AML-193 (cell line): ENCODE measurements at regions not wholly inside any gene's neighbourhood (a gene's known extent, or its start where the extent isn't known, plus 50 kb on each side); places are given as distances from the start of the nearest gene placed in this dataset.
"Not testable (repeated sequence)": the region's sequence is repeated elsewhere in the genome, so short reads cannot be mapped to it uniquely, and the experiment has no call there.

Experiments
- DNase-seq, 2 experiments: peaks; one replicate each; lab custom pipeline; 2025; lab: John Stamatoyannopoulos, UW

DNA sequence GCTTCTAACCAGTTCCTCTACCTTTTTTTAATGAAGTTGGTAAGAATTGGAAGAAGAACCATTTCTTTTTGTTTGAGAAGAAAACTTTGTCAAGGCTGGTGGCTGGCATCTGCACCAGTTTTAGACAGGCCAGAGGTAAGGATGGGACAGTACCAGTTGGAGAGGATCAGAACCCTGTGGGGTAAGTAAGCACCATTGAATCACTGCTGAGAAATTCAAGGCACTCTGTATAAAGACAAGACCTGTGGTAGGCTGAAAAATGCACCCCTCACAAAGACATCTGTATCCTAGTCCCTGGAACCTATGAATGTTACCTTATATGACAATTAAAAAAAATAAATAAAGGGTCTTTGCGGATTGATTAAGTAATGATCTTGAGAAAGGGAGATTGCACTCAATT, 166.7 kb upstream of the NRP1 start:
- DNase-seq = no peak

DNA sequence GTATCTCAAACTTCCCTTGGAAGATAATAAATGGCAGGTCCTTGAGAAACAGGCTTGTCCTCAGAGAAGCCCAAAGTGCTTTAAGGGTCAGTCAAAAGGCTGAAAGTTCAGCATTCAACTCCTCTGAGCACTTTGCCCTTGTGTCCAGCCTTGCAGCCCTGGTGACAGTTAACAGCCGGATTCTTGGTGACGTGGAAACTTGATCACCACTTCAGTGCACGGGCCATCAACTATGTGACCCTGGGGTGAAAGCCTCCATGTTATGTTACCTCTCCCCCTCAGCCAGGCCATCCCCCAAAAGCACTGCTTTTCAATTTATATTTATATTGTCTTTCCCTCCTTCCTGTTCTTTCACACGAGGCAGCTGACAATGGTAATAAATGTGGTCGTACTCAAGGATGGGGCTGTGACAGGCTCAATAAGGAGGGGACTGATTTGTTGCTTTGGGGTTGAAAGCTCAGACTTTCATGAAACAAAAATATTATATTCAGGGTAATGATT, 164.0 kb upstream of the NRP1 start:
- DNase-seq = no peak

DNA sequence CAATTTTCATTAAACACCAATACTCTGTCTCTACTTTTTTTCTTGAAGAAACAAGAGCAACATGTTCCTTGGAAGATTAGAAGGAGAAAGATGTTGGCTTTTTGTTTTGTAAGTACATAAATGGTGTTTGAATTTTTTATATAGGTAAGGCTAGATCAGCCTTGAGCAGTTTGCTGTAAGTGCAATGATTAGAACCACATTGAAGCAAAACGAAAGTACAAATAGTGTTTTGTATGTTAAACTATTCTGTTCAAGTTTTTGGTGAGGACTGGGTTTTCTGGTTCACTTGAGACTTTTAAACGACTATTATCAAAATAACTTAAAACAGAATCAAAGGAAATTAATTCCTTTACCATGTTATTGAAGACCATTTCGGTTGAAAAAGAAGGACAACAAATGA, 162.9 kb upstream of the NRP1 start:
- DNase-seq = no peak

DNA sequence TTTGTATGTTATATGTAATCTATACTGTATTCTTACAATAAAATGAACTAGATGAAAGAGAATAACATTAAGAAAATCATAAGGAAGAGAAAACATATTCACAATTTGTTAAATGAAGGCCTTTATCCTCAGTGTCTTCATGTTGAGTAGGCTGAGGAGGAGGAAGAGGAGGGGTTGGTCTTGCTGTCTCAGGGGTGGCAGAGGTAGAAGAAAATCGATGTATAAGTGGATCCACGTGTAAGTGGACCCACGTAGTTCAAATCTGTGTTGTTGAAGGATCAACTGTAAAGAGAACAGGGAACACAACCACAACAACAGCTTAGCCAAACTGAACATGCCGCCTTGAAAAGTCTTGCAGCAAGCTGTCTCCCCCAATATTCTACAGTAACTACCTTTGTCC, 161.6 kb upstream of the NRP1 start:
- DNase-seq = no peak

DNA sequence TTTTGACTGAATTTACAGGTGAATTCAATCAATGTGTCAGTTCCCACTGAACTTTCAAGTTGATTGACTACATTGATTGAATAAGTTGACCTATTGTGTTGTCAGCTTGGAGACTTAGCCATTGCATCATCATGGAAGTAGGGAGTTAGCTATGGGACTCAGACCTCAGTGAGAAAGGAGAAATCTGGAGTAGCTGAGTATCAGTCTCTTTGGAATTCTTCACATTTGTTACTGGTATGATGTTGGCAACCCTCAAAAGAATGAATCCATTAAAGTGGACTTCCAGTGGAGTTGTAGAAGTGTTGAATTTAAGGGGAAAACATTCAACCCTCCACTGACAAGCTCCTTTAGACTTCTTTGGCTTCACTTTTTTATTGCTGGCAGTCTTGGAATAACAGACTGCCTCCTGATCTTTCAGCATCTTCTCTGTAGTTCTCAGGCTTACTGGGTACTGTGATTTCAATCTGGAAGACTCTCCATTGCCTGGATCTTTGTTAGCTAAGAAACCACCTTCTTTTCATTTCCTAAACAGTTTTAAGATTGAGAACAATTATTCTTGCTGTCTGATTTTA, 160.3 kb upstream of the NRP1 start:
- DNase-seq = no peak

DNA sequence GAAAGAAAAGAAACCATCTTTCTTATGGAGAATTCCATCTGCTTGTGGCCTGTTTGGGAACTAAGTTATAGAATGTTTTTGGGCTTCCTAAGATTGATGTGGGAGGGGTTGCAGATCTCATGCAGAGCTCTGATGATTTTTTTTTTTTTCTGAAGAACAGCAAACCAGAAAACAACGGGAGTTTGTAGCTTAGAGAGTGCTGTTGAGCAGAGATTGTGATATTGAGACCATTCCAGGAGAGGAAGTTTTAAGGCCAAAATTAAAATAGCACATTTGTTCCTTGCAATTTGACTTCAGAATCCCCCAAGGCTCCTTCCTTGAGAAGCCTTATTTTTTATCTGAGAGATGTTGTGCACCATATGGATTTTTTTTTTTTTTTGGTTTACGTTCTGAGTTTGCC, 159.5 kb upstream of the NRP1 start:
- no peak for DNase-seq

DNA sequence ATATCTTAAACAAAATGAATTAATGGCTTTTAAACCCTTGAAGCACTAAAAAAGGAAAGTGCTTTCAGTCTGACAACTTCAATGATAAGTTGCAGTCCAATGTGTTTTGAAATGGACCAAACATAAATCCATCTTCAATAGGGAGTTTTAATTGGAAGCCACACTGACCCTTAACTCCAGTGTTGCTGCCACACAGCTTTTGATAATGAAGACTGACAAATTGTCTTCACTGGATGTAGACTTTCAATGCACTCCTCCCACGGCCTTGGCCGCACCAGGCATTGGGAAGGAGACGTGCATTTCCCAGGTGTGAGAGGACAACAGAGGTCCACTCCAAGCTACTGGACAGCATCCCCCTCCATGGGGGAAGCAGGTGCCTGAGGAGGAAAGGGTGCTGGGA, 159.0 kb upstream of the NRP1 start:
- DNase-seq = no peak

DNA sequence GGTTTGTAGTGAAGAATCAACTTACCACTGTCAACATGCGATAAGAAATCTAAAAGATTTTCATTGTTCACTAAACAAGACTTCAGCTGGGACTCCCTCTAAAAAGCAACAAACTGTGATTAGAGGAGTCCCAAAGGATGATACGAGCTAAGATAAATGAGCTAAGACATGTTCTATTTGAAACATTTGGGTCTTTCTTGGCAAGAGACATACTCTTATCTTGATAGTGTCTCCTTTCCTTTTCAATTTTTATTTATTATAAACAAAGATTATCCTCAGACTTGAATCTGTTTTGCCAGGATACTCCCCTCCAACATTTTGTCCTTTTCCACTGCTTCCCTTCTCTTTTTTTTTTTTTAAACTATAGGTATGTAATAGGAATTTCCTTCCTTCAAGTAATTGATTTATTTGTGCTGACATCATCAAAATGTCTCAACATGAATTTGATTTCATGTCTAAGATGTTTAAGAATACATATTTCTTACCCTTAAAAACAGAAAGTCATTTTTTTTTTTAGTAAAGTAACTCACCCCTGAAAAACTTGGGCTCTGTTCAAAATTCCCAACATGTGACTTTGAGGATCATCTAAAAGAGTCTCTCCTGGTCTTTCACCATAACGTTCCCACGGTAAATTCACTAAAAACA, 158.4 kb upstream of the NRP1 start:
- no peak for DNase-seq

DNA sequence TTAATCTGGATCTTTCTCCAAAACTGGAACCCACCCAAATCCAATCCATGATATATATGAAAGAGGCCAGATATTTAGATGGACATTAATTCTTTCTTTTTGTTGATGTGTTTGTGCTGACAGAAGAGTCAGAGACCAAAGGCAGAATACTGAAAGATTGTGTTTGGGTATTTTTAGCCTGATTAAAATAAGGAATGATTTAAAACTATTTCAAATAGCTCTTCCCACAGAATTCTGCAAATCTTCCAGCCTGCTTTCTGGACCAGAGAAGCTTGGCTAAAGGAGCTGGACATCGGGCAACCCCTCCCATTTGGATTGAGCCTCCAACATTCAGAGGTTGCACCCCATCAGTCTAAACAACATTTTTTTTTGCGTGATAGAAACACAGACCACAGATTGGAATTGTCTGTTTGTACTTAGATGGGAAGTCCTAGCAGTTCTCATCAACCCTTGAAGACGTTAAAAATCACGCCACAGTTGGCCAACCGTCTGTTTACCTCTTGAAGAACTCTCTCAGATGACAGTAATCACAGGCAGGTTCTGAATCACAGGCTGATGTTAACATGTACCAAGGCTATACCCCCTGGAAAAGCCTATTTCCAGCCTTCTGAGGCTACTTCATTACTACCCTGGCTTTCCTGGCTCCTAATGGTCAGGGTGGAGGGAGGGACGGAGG, 155.2 kb upstream of the NRP1 start:
- DNase-seq = no peak

DNA sequence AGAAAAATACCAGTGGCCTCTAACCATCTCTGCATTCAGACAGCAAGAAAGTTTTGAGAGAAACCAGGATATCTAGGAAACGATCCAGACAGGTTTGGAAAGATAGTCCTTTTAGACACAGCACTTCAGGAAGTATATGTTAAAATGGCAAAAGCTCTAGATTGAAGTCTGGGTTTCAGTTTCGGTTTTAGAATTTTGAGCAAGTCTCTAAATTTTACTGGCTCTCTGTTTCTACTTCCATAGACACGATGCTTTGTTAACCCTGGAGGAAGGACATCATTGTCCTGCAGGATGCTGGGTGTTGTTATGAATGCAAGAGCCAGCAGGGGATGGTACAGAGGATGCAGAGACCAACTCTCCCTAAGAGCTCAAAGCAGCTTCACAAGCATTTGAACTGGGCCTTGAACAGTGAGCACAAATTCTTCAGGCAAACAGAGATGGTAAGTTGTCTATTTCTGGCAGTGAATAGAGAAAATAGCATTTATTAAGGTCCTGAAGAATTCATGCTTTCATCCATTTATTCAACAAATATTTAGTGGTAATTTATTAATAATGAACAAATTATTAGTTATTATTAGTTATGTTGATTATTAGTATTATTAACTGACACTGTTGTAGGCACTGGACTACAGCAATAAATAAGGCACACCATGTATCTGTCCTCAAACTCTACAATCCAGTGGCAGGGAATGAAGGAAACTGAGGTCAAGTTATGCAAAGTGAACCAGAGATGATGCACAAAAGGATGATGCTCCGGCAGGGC, 152.7 kb upstream of the NRP1 start:
- DNase-seq = no peak

DNA sequence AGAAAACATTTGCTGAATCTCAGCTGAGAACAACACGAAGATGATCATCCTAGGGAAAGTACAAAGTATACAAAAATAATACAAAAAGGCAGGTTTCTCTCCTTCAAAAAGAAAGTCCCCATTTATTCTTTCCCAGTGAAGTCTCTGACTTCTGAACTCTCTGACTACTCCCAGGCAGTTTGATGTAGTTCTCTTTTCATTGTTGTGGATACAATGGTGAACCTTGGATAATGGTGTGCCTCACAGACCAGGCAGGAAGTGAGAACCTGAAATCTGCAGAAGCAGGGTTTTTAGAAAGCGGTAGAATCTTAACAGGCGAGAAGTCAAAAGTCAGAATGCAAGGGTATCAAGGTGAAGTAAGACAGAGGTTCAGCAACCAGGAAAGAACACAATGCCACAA, 150.8 kb upstream of the NRP1 start:
- DNase-seq = no peak

DNA sequence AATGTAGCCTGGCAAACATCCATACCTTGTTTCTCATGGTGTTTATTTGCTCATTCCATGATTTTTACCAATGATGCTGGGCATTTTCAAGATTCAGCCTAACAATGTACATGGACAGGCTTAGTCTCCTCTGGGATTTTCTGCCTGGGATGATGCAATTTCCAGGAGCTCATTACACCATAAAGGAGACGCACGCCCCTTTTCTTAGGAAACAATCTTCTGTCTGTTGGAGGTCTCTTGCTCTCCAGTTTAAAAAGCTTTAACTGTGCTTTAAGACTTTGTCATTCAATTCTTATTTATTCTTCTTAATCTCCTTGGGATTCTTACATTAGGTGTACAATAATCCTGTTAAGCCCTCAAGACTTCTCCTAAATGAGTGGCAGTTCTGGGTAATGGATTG, 150.3 kb upstream of the NRP1 start:
- DNase-seq = no peak

DNA sequence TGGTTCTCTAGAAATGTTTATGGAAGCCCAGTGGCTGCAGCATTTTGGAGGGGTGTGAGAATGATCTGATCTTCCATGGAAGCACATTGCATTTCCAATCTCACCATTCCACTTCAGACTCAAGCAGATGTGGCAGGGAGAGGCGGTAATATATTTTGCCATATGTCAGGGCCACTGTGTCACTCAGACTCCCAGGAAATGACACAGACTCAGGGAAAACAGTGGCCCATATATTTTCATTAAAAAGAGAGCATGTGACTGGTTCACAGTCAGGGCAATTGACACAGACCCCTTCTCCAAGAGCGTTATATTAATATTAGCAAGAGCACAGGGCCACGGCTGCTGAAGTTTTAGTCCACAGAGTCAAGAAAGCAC, 149.3 kb upstream of the NRP1 start:
- DNase-seq = no peak

DNA sequence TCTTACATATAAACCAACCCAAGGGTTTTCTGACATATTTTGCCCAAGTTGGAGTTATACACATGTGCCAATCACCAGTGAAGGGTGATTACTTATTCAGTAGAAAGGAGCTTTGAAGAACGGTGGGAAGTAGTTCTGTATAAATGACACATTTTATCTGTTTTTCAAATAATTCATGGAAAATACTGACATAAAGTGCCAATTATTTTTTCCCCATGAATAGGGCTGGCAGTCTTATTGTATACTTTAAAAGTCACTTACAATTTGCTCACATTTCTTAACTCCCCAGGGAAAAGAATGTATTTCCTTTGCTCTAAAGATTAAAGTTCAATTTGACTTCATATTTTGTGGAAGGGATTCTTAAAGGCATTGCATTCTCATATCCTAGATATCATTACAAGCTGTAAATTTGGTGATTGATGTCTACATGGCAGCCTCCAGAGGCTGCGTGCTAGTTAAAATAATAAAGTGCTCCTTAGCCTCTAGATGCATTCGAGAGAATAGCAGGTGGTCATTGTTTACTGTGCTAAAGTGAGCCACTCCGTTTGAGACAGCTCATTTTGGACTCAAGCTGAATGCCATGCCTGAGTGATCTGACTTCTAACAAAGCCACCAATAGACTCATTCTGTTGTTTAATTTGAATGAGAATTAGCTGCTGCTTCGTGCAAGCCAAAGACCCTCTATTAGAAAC, 148.8 kb upstream of the NRP1 start:
- no peak for DNase-seq

DNA sequence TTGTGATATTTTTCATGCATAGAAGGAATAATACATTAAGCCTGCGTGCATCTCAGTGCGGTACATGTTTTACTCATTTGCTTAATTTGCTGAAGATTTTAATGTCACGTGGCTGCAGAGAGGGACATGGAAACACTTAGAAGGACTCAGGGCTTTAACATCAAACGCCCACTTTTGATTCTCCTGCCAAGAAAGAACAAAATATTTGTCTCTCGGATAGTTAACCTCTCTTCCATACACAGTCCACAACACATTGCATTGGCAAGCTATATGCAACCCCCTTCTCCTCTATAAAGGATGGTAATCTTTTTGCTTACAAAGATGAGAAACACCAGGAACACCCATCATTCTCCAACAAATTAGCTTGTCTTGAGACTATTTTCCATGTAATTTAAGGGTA, 148.0 kb upstream of the NRP1 start:
- no peak for DNase-seq

DNA sequence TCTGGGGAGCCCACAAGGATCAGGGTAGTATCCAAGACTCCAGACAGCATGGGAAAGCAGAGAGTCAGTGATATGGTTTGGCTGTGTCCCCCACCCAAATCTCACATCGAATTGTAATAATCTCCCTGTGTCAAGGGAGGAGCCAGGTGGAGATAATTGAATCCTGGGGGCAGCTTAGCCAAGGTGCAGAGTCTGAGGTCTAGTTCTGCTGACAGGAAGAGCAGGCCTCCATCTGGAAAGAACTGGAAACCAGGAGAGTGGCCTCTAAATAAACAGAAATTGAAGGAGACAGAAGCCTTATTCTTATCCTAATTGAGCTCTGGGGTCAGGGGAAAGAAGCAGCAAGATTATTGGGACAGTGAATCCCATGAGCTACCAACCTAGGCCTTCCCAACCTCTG, 146.7 kb upstream of the NRP1 start:
- DNase-seq = no peak

DNA sequence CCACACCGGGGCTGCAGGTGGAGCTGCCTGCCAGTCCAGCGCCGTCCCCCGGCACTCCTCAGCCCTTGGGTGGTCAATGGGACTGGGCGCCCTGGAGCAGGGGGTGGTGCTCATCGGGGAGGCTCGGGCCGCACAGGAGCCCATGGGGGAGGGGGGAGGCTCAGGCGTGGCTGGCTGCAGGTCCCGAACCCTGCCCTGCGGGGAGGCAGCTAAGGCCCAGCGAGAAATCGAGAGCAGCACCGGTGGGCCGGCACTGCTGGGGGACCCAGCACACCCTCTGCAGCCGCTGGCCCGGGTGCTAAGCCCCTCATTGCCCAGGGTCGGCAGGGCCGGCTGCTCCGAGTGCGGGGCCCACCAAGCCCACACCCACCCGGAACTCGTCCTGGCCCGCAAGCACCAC, 145.9 kb upstream of the NRP1 start:
- not testable (repeated sequence) for DNase-seq

DNA sequence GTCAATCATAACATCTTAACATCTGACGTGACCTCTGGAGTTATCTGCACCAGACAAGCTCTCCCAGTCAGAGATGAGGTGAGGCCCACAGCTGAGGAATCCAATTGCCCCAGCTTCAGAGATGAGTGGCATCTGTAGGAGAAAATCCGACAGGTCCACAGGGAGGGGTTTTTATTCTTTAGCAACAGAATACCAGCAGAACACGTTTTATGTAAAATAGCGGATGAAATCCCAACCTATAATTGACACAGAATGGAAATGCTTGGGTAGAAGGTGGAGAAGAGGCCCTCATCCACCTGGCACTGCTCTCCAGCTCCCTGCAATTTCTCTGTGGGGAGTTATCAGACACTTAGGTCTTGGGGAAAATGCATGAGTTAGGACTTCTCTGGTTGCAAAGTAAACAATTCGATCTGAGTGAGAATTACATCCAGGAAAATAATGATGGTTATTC, 144.2 kb upstream of the NRP1 start:
- DNase-seq = no peak

DNA sequence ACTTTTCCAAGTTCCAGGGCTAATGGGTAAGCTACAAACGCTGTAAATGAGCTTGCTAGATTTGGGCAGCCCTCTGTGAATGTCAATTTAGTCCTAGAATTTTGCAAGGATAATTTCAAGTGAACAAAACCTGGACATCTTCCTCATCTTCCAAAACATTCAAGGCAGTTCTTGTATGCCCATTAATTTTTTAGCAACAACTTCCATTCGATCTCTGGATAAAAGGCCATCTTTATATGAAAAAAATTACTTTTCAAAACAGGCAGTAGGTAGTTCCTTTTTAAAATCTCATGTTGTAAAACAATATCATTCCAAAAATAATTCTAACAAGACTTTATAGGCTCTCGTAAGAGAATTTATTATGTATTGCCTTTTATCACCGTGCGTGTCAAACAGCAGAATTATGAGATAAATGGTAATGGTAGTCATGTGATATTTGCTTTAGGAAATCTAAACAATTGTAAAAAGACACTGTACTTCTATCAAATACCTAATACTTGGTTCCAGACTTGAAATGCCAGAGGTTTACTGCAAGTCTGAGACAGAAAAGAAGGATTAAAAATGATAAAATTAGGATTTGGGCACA, 143.7 kb upstream of the NRP1 start:
- no peak for DNase-seq

DNA sequence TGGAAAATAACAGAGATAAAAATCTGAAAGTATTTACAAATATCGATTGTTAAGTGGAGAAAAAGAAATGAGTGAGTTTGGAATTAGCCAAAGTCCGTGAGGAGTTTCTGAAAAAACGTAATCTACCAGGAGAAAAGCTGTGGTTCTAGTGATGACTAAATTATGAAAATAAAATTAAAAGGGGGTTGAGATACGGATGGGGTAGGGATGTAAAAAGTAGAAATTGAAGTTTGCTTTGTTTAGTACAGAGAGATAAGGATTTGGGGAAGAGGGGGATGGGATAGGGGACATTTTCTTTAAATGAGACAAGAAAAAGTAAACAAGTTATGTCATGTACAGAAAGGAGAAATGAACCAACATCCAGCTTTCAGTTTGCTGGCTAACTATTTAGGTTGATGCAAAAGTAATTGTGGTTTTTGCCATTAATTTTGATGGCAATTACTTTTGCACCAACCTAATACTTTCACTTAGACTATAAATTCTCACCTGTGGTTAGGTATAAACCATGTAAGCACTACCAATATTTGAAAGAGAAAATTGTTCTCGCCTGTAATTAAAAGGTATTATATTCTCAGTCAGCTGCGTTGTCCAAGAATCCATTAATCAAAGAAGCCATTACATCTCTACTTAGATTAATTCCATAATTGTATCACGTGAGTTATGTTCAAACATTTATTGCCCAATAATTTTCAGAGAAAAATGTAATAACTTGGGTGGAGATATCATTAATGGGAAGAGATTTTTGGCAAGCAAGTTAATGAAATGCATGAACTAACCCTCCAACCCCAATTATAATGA, 143.0 kb upstream of the NRP1 start:
- no peak for DNase-seq

DNA sequence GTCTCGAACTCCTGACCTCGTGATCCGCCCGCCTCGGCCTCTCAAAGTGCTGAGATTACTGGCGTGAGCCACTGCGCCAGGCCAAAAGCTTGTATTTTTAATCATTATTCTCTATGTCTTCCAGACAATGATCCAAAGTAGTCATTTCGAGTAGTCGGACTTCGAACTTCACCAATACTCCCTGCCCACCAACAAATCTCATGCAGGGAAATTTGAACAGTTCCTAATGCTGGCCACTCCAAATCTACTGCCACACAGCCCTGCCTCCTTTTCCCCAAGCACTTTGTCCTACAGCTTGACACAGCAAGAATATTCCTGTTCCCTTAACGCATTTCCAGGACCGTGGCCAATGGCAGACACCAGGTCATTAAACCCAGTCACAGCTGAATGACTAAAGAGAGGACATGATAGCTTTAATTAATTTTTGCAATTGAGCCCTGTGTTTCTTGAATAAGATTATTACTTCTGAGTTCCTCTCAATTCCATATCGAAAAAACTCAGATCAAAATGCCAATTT, 142.3 kb upstream of the NRP1 start:
- no peak for DNase-seq
